ENCODE measurements at regions not wholly inside any gene's neighbourhood (a gene's known extent, or its start where the extent isn't known, plus 50 kb on each side); places are given as distances from the start of the nearest gene placed in this dataset.
"Not testable (repeated sequence)": the region's sequence is repeated elsewhere in the genome, so short reads cannot be mapped to it uniquely, and the experiment has no call there.

- no peak for DNase-seq
- Mint-ChIP-seq H3K27me3 (peaks cover 11% of the 10 kb centered on the region), H3K36me3 (ENCODE audit: low read depth) (no peaks in the 10 kb centered on the region), H3K4me1 (peaks cover 3% of the 10 kb centered on the region), H3K4me3 (no peak overlapping the region), H3K9me3 (peaks cover 5% of the 10 kb centered on the region), H3K27ac (no peak overlapping the region)
- intact Hi-C loops (cut with micrococcal nuclease) = no loop called here
Observed at GRCh38 chr1:67908250-67908936, 75.1 kb upstream of the GNG12 start.

- DNase-seq; H3K36me3 Mint-ChIP-seq (ENCODE audit: low read depth); H3K27ac Mint-ChIP-seq; H3K9me3 Mint-ChIP-seq; intact Hi-C loops (cut with micrococcal nuclease); H3K4me3 Mint-ChIP-seq; H3K4me1 Mint-ChIP-seq: not testable (repeated sequence)
- H3K27me3 Mint-ChIP-seq = peaks cover 11% of the 10 kb centered on the region
Observed at GRCh38 chr1:67907467-67907866, 74.2 kb upstream of the GNG12 start.

GRCh38 chr1:67906015-67906414 lies 72.7 kb upstream of the GNG12 start:
- H3K27me3 Mint-ChIP-seq = peaks cover 13% of the 10 kb centered on the region
- DNase-seq; H3K36me3 Mint-ChIP-seq (ENCODE audit: low read depth); H3K4me3 Mint-ChIP-seq; H3K4me1 Mint-ChIP-seq; H3K27ac Mint-ChIP-seq; intact Hi-C loops (cut with micrococcal nuclease); H3K9me3 Mint-ChIP-seq: not testable (repeated sequence)

GRCh38 chr1:67902546-67903223 lies 69.4 kb upstream of the GNG12 start:
- intact Hi-C loops (cut with micrococcal nuclease) = not testable (repeated sequence)

GRCh38 chr1:67898033-67898726 lies 64.9 kb upstream of the GNG12 start:
- intact Hi-C loops (cut with micrococcal nuclease) = no loop called here
- Mint-ChIP-seq H3K9me3 (no peaks in the 10 kb centered on the region), H3K4me3 (no peak overlapping the region), H3K4me1 (no peaks in the 10 kb centered on the region), H3K27ac (no peak overlapping the region), H3K27me3 (peaks cover 7% of the 10 kb centered on the region), H3K36me3 (ENCODE audit: low read depth) (no peaks in the 10 kb centered on the region)
- DNase-seq = no peak

More at GRCh38 chr1:67902546-67903223, 69.4 kb upstream of the GNG12 start:
- DNase-seq; H3K4me1 Mint-ChIP-seq; H3K4me3 Mint-ChIP-seq; H3K9me3 Mint-ChIP-seq; H3K27ac Mint-ChIP-seq; H3K36me3 Mint-ChIP-seq (ENCODE audit: low read depth): not testable (repeated sequence)
- peaks cover 13% of the 10 kb centered on the region for H3K27me3 Mint-ChIP-seq

GRCh38 chr1:67897270-67897949 lies 64.1 kb upstream of the GNG12 start:
- Mint-ChIP-seq H3K9me3 (no peaks in the 10 kb centered on the region), H3K27me3 (peaks cover 7% of the 10 kb centered on the region), H3K27ac (no peak overlapping the region), H3K36me3 (ENCODE audit: low read depth) (no peaks in the 10 kb centered on the region), H3K4me3 (no peak overlapping the region), H3K4me1 (no peaks in the 10 kb centered on the region)
- no peak for DNase-seq
- intact Hi-C loops (cut with micrococcal nuclease) = no loop called here

DNA sequence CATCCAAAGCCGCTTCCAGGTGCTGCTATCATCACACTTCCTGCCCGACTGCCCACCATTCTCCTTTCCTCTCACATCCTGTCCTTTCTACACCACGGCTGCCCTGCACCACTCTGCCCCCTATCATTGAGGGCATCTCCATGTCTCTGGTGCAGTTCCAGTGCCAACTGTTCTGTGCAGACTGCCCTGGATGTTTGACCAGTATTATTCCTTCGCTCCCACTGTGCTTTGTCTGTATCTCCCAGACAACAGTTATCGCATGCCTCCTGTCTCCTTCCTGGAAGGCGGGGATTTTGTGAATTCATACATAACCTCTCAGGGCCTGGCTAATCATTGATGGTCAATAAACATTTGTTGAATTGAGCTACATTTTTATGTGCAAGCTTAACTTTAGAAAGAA lies 63.6 kb upstream of the GNG12 start:
- Mint-ChIP-seq H3K27me3 (peaks cover 9% of the 10 kb centered on the region), H3K36me3 (ENCODE audit: low read depth) (no peaks in the 10 kb centered on the region), H3K9me3 (no peaks in the 10 kb centered on the region), H3K27ac (no peak overlapping the region), H3K4me1 (no peaks in the 10 kb centered on the region), H3K4me3 (no peak overlapping the region)
- DNase-seq = no peak
- intact Hi-C loops (cut with micrococcal nuclease) = no loop called here

- Mint-ChIP-seq H3K4me1 (no peaks in the 10 kb centered on the region), H3K27ac (no peak overlapping the region), H3K4me3 (no peak overlapping the region), H3K27me3 (peaks cover 17% of the 10 kb centered on the region), H3K9me3 (no peaks in the 10 kb centered on the region), H3K36me3 (ENCODE audit: low read depth) (no peaks in the 10 kb centered on the region)
- no peak for DNase-seq
- intact Hi-C loops (cut with micrococcal nuclease) = no loop called here
Observed at GRCh38 chr1:67894981-67895735, 61.9 kb upstream of the GNG12 start.

DNA sequence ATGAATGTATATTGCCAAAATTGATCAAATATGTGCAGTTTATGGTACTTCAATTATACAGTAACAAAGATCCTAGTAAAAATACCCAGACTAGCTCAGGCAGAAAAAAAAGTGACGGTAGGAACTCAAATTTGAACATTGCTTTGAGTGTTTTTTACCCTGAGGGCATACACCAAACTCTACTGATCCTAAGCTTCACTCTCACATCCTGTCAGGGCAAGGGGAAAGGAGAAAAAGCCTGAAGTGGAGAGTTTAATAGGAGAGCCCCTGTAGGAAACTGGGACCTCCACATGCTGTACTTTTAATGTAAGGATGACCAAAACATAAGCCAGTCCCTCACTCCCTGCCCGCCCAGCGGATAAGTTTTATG lies 59.8 kb upstream of the GNG12 start:
- peaks cover 17% of the 10 kb centered on the region for H3K27me3 Mint-ChIP-seq
- H3K36me3 Mint-ChIP-seq (ENCODE audit: low read depth) = no peaks in the 10 kb centered on the region
- DNase-seq = no peak
- H3K9me3 Mint-ChIP-seq = no peaks in the 10 kb centered on the region
- peaks cover 3% of the 10 kb centered on the region for H3K4me1 Mint-ChIP-seq
- intact Hi-C loops (cut with micrococcal nuclease) = no loop called here
- H3K4me3 Mint-ChIP-seq = no peak overlapping the region
- H3K27ac Mint-ChIP-seq = no peak overlapping the region

GRCh38 chr1:67892476-67893125 lies 59.3 kb upstream of the GNG12 start:
- H3K27me3 Mint-ChIP-seq = peaks cover 17% of the 10 kb centered on the region

GRCh38 chr1:67890857-67891256 lies 57.6 kb upstream of the GNG12 start:
- DNase-seq = no peak
- H3K4me3 Mint-ChIP-seq = no peak overlapping the region
- no peaks in the 10 kb centered on the region for H3K9me3 Mint-ChIP-seq
- no peaks in the 10 kb centered on the region for H3K36me3 Mint-ChIP-seq (ENCODE audit: low read depth)
- H3K27ac Mint-ChIP-seq = no peak overlapping the region
- intact Hi-C loops (cut with micrococcal nuclease) = no loop called here
- peaks cover 3% of the 10 kb centered on the region for H3K4me1 Mint-ChIP-seq
- peaks cover 15% of the 10 kb centered on the region for H3K27me3 Mint-ChIP-seq

More at GRCh38 chr1:67892476-67893125, 59.3 kb upstream of the GNG12 start:
- no peak overlapping the region for H3K4me3 Mint-ChIP-seq
- H3K9me3 Mint-ChIP-seq = no peaks in the 10 kb centered on the region
- H3K36me3 Mint-ChIP-seq (ENCODE audit: low read depth) = no peaks in the 10 kb centered on the region
- peaks cover 3% of the 10 kb centered on the region for H3K4me1 Mint-ChIP-seq
- intact Hi-C loops (cut with micrococcal nuclease) = no loop called here
- no peak for DNase-seq
- no peak overlapping the region for H3K27ac Mint-ChIP-seq

DNA sequence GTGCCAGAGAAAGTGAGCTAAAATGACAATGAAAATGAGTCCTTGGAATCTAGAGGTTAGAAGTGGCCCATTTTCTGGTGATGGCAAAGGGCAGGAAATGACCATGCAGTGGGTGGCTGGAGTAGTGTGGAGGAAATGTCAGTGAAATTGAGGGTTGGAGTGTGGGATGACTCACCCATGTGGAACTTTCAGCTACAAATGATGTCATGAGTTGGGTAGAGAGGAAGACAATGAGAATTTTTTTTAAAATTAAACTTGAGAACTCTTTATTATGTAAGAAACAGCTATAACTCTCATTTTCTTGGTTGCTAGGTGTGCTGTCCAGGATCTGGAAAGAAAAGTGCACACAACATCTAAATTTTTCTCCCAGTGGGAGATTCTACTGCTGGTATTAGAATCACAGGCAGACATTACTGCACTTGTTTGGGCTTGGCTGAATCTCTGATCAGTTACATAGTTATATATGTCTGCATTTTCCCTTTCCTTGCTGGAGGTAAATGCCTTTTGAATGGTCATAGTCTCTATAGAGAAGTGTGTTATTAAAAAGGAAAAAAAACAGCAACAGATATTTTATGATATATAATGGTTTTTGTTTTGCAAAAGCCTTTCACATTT lies 56.8 kb upstream of the GNG12 start:
- Mint-ChIP-seq H3K4me1 (peaks cover 3% of the 10 kb centered on the region), H3K27me3 (peaks cover 15% of the 10 kb centered on the region), H3K27ac (peak overlapping the region; percentile 35), H3K4me3 (no peak overlapping the region), H3K9me3 (no peaks in the 10 kb centered on the region), H3K36me3 (ENCODE audit: low read depth) (no peaks in the 10 kb centered on the region)
- DNase-seq = no peak
- intact Hi-C loops (cut with micrococcal nuclease) = no loop called here

- no peaks in the 10 kb centered on the region for H3K36me3 Mint-ChIP-seq (ENCODE audit: low read depth)
- H3K4me1 Mint-ChIP-seq = peaks cover 3% of the 10 kb centered on the region
- no peaks in the 10 kb centered on the region for H3K9me3 Mint-ChIP-seq
- H3K27ac Mint-ChIP-seq = no peak overlapping the region
- no peak overlapping the region for H3K4me3 Mint-ChIP-seq
- intact Hi-C loops (cut with micrococcal nuclease) = no loop called here
- peaks cover 19% of the 10 kb centered on the region for H3K27me3 Mint-ChIP-seq
- DNase-seq = no peak
Observed at GRCh38 chr1:67889466-67889865, 56.2 kb upstream of the GNG12 start.
